ENCODE measurements at regions not wholly inside any gene's neighbourhood (a gene's known extent, or its start where the extent isn't known, plus 50 kb on each side); places are given as distances from the start of the nearest gene placed in this dataset.

DNA sequence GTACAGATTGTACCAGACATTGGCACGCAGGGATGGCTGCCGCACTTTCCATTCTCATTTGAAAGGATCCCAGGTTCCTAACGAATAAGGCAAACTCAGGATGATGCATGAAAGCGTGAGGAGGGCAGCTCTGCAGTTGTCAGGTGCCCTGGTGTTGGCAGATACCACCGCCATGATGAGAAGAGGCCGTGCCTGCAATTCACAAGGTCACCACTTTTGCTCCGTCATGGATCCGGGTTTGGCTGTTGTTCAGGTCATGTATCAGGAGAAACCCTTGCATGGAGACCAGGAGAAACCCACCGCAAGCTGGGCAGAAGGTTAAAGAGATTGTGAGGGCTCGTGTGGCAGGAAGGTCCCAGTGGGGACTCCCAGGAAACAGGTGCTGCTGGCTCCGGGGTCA is 233.2 kb downstream of the KLF6 start (continued):
- TF ChIP-seq ZNF70 (CRISPR knock-in tag; IDR thresholded peaks at IDR 0.05) (no peak), CSDC2 (CRISPR knock-in tag; IDR thresholded peaks at IDR 0.05) (no peak)

GRCh38 chr10:3549118-3549517 is 235.9 kb downstream of the KLF6 start:
- no peak for ATAC-seq
- no peak for TF ChIP-seq PPARA (CRISPR knock-in tag; IDR thresholded peaks at IDR 0.05; ENCODE audit: borderline replicate concordance)
- TF ChIP-seq GLIS3 (CRISPR knock-in tag; IDR thresholded peaks at IDR 0.05) = no peak
- TF ChIP-seq CSDC2 (CRISPR knock-in tag; IDR thresholded peaks at IDR 0.05) = no peak
- TF ChIP-seq TCF4 (CRISPR knock-in tag; IDR thresholded peaks at IDR 0.05; ENCODE audit: borderline replicate concordance) = no peak
- TF ChIP-seq ZFP30 (CRISPR knock-in tag; IDR thresholded peaks at IDR 0.05) = no peak
- no peak for TF ChIP-seq OSR1 (CRISPR knock-in tag; IDR thresholded peaks at IDR 0.05)
- no peak for TF ChIP-seq ZNF565 (CRISPR knock-in tag; conservative IDR thresholded peaks at IDR 0.05; ENCODE audit: low read depth)
- no peak for TF ChIP-seq CREB5 (CRISPR knock-in tag; IDR thresholded peaks at IDR 0.05; ENCODE audit: low read depth)
- TF ChIP-seq ZC3H10 (CRISPR knock-in tag; IDR thresholded peaks at IDR 0.05) = no peak
- TF ChIP-seq SNAI2 (CRISPR knock-in tag; IDR thresholded peaks at IDR 0.05) = no peak
- no peak for TF ChIP-seq ZFP3 (CRISPR knock-in tag; IDR thresholded peaks at IDR 0.05)
- TF ChIP-seq BACH2 (CRISPR knock-in tag; IDR thresholded peaks at IDR 0.05; ENCODE audit: borderline replicate concordance) = no peak
- no peak for TF ChIP-seq TSHZ2 (CRISPR knock-in tag; IDR thresholded peaks at IDR 0.05)
- TF ChIP-seq PATZ1 (CRISPR knock-in tag; IDR thresholded peaks at IDR 0.05; ENCODE audit: borderline replicate concordance) = no peak
- no peak for TF ChIP-seq ISL1 (CRISPR knock-in tag; IDR thresholded peaks at IDR 0.05)
- TF ChIP-seq, protein P1, sequence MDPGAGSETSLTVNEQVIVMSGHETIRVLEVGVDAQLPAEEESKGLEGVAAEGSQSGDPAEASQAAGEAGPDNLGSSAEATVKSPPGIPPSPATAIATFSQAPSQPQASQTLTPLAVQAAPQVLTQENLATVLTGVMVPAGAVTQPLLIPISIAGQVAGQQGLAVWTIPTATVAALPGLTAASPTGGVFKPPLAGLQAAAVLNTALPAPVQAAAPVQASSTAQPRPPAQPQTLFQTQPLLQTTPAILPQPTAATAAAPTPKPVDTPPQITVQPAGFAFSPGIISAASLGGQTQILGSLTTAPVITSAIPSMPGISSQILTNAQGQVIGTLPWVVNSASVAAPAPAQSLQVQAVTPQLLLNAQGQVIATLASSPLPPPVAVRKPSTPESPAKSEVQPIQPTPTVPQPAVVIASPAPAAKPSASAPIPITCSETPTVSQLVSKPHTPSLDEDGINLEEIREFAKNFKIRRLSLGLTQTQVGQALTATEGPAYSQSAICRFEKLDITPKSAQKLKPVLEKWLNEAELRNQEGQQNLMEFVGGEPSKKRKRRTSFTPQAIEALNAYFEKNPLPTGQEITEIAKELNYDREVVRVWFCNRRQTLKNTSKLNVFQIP (CRISPR knock-in tag; IDR thresholded peaks at IDR 0.05; ENCODE audit: borderline replicate concordance, low read depth) = no peak
- no peak for TF ChIP-seq RARB (CRISPR knock-in tag; IDR thresholded peaks at IDR 0.05)
- TF ChIP-seq ZNF70 (CRISPR knock-in tag; IDR thresholded peaks at IDR 0.05) = no peak

DNA sequence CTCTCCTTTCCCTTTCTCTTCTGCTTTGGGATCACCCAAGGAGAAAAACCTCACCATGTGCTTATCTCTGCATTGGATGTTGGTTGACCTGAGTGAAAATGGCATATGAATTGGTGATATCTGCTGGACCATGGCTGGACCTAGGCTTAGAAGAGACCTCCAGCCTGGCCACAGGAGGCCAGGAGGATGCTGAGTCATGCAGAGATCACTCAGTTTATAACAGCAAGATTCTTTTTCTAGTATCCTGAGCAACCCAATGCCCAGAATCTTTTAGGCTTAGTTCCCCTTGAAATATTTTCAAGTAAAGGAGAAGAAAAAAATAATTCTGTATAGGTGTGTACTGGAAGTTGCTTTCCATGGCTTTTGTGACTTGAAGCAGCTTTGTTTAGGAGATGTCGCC is 236.3 kb downstream of the KLF6 start:
- no peak for TF ChIP-seq TOX (CRISPR knock-in tag; IDR thresholded peaks at IDR 0.05; ENCODE audit: borderline replicate concordance)
- no peak for TF ChIP-seq OSR1 (CRISPR knock-in tag; IDR thresholded peaks at IDR 0.05)
- no peak for TF ChIP-seq SNAI2 (CRISPR knock-in tag; IDR thresholded peaks at IDR 0.05)
- TF ChIP-seq CREB5 (CRISPR knock-in tag; IDR thresholded peaks at IDR 0.05; ENCODE audit: low read depth) = no peak
- no peak for TF ChIP-seq ZNF565 (CRISPR knock-in tag; conservative IDR thresholded peaks at IDR 0.05; ENCODE audit: low read depth)
- no peak for ATAC-seq

GRCh38 chr10:3548076-3548475 is 236.9 kb downstream of the KLF6 start:
- no peak for ATAC-seq
- TF ChIP-seq ZFP30 (CRISPR knock-in tag; IDR thresholded peaks at IDR 0.05) (no peak), BACH2 (CRISPR knock-in tag; IDR thresholded peaks at IDR 0.05; ENCODE audit: borderline replicate concordance) (no peak), TCF4 (CRISPR knock-in tag; IDR thresholded peaks at IDR 0.05; ENCODE audit: borderline replicate concordance) (no peak), OSR1 (CRISPR knock-in tag; IDR thresholded peaks at IDR 0.05) (no peak), ZC3H10 (CRISPR knock-in tag; IDR thresholded peaks at IDR 0.05) (no peak), ISL1 (CRISPR knock-in tag; IDR thresholded peaks at IDR 0.05) (no peak), CREB5 (CRISPR knock-in tag; IDR thresholded peaks at IDR 0.05; ENCODE audit: low read depth) (no peak), ZNF8 (CRISPR knock-in tag; IDR thresholded peaks at IDR 0.05) (no peak), CSRNP3 (CRISPR knock-in tag; IDR thresholded peaks at IDR 0.05) (no peak), TSHZ2 (CRISPR knock-in tag; IDR thresholded peaks at IDR 0.05) (no peak), SNAI2 (CRISPR knock-in tag; IDR thresholded peaks at IDR 0.05) (no peak)
